Body of pancreas (tissue), 4 donors: ENCODE measurements at regions not wholly inside any gene's neighbourhood (a gene's known extent, or its start where the extent isn't known, plus 50 kb on each side); places are given as distances from the start of the nearest gene placed in this dataset.

Experiments used
- ATAC-seq: fragments of 150-250 bp; one replicate; pipeline ENCODE4 v1.9.1; 2016
- DNase-seq, 4 donors: peaks; one replicate each; pipeline ENCODE4 v3.0.0-alpha.2; 2019
- H3K27ac ChIP-seq, 4 donors: fragments of 200-600 bp; sonication (generic); 1 replicate in 3 of 4; 2 replicates in 1 of 4; pipeline versions ENCODE4 v1.5.1 to v1.6.1; 2016 to 2019; ENCODE audit warnings: mild to moderate bottlenecking in 1 of 4, mixed read lengths in 1 of 4, moderate library complexity in 1 of 4
- H3K27me3 ChIP-seq, 2 donors: fragments of 200-600 bp; sonication (generic); one replicate each; pipeline ENCODE4 v1.6.0; 2016; ENCODE audit warnings: mild to moderate bottlenecking in 1 of 2
- H3K36me3 ChIP-seq, 2 donors: fragments of 200-600 bp; sonication (generic); replicated peaks in 1 of 2; 2 replicates each; pipeline ENCODE4 v1.5.1; 2016; ENCODE audit warnings: low read depth in 2 of 2; ENCODE audit not compliant: insufficient read depth in 1 of 2
- H3K4me1 ChIP-seq: fragments of 200-600 bp; sonication (generic); one replicate; pipeline ENCODE4 v1.6.0; 2016
- H3K4me3 ChIP-seq, 2 donors: fragments of 200-600 bp; sonication (generic); 1 replicate in 1 of 2; 2 replicates in 1 of 2; pipeline ENCODE4 v1.5.1; 2016 to 2019
- H3K9me3 ChIP-seq, 3 donors: fragments of 200-600 bp; sonication (generic); 1 replicate in 2 of 3; 2 replicates in 1 of 3; pipeline ENCODE4 v1.5.1; 2016
- POLR2A ChIP-seq, 3 donors: fragments of 450-650 bp; IDR thresholded peaks; one replicate each; pipeline ENCODE4 v1.6.1; 2016; ENCODE audit warnings: antibody characterized with exemption in 3 of 3, mild to moderate bottlenecking in 2 of 3
- WGBS, 2 donors: methylation state at CpG; one replicate each; pipeline ENCODE4 v1.1.5; 2017; 5-methylcytosine and 5-hydroxymethylcytosine counted together
- intact Hi-C: fragments of 100-400 bp; cut with DNase I; formaldehyde crosslinking; loops from one replicate; pipeline ENCODE4 v1.15.1; 2023
- TF ChIP-seq, protein P1 (sequence below), 7 experiments: fragments of 450-650 bp in 4 of 7; fragments of 200-600 bp in 3 of 7; sonication (generic) in 3 of 7; IDR thresholded peaks; one replicate each; pipeline ENCODE4 v1.5.1; 2016 to 2019; ENCODE audit warnings: antibody characterized with exemption in 7 of 7

DNA sequence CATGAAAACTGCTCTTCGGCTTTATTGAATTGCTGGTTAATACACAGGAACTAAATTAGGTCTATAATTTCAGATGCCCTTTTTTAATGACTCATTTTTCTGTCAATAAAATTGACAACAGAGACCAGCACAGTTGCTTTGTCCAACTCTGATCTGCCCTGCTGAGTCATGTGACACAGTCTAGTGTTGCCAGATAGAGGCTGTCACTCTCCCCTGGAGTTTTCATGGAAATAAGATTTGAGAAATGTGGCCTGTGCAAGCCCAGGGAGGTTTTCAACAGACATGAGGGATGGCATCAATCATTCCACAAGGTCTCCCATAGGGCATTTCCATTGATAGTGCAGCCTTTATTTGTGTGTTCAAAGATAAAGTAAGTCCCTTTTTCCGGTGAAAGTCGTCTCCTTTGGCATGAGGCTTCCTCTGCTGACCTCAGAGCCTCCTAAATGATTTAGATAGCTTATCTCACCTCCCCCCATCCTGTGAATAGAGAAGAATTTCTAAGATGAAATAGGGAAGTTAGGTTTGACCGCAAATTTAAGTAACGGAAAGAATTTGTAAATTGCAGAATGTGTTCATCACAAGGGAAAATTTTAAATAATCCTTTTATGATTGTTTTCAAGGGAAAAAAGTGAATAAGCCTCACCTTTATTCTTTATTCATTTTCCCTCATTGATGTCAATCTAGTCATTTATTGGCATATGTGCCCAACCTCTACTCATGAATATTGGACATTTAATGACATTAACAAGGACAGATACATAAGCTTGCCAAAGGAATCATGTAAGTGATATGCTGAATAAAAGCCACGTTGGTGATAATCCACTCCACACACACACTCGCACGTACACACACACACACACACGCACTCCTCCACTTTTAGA is 277.7 kb downstream of the ADGB start:
- Histone ChIP-seq H3K9me3 (no peaks in the 10 kb centered on the region), H3K4me3 (no peak overlapping the region), H3K27ac (no peak overlapping the region), H3K4me1 (peaks cover 22% of the 10 kb centered on the region), H3K36me3 (no peaks in the 10 kb centered on the region), H3K27me3 (no peaks in the 10 kb centered on the region)
- TF ChIP-seq POLR2A (IDR thresholded peaks at IDR 0.05): no peak
- TF ChIP-seq, protein P1, sequence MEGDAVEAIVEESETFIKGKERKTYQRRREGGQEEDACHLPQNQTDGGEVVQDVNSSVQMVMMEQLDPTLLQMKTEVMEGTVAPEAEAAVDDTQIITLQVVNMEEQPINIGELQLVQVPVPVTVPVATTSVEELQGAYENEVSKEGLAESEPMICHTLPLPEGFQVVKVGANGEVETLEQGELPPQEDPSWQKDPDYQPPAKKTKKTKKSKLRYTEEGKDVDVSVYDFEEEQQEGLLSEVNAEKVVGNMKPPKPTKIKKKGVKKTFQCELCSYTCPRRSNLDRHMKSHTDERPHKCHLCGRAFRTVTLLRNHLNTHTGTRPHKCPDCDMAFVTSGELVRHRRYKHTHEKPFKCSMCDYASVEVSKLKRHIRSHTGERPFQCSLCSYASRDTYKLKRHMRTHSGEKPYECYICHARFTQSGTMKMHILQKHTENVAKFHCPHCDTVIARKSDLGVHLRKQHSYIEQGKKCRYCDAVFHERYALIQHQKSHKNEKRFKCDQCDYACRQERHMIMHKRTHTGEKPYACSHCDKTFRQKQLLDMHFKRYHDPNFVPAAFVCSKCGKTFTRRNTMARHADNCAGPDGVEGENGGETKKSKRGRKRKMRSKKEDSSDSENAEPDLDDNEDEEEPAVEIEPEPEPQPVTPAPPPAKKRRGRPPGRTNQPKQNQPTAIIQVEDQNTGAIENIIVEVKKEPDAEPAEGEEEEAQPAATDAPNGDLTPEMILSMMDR (IDR thresholded peaks at IDR 0.05): no peak
- 49 to 57% methylated on average over 9 of the region's 9 CpGs for WGBS, 2 donors
- intact Hi-C loops: no loop called here
- DNase-seq: no peak
- ATAC-seq: no peak

DNA sequence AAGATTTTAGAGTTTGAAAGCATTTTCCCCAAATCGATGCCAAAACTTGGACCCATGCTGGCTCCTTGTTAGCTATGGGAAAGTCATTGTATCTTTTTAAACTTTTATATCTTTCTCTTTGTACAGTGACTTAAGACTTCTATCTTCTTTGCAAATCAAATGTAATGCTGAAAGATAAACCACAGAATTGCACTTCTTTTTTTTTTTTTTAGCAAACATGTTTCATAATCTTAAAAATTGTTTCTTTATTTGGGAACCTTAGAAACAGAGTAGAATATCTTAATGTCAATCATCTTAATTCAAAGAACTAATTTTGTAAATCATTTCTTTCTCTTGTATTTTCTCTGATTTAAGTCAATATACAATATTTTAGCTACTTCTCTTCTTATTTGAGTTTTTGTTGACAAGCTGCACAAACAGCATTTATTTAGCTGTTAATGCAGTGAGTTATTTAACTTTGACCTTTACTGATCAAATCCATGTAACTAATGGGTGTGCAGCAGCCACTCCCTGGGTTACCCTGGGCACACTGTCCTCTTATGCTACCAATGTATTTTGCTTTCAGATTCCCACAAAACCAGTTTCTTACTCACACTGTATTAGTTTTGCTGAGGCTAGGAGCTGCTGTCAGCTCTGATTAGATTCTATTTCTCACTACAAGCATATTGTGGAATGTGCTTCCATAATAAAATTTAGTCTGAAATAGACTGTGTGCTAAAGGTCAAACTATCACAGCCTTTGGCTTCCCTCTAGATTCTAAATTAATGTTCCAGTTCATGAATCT is 279.6 kb downstream of the ADGB start:
- TF ChIP-seq, protein P1 (IDR thresholded peaks at IDR 0.05): no peak
- no peak for TF ChIP-seq POLR2A (IDR thresholded peaks at IDR 0.05)
- Histone ChIP-seq H3K4me3 (no peak overlapping the region), H3K36me3 (no peaks in the 10 kb centered on the region), H3K27me3 (no peaks in the 10 kb centered on the region), H3K4me1 (peaks cover 13% of the 10 kb centered on the region), H3K27ac (no peak overlapping the region), H3K9me3 (no peaks in the 10 kb centered on the region)
- DNase-seq (no peak), ATAC-seq (peak; percentile 45)
- 73 to 80% methylated on average over 1 of the region's 1 CpG for WGBS, 2 donors
- intact Hi-C loops: no loop called here

DNA sequence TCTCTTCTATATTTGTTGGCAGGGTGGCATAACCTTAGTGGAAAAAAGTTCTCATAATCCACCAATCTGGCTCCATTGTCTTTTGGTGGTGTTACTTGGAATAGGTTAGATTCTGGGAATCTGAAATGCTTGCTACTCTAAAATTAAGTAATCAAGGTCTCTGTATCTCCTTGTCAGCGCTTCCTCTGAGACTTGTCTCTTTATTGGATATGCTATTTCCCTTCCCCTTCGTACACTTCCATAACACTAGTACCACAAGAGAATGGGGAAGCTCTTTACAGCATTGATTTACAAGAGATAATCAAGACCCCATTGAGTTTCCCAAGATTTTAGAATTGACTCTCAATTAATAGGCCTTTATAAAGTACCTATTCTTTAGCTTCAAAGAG is 280.2 kb downstream of the ADGB start:
- Histone ChIP-seq H3K9me3 (no peaks in the 10 kb centered on the region), H3K4me3 (no peak overlapping the region), H3K27ac (no peak overlapping the region), H3K27me3 (no peaks in the 10 kb centered on the region), H3K36me3 (no peaks in the 10 kb centered on the region), H3K4me1 (peaks cover 13% of the 10 kb centered on the region)
- DNase-seq: no peak
- TF ChIP-seq POLR2A (IDR thresholded peaks at IDR 0.05): no peak
- TF ChIP-seq, protein P1 (IDR thresholded peaks at IDR 0.05): no peak
- intact Hi-C loops: no loop called here
- 82 to 92% methylated on average over 2 of the region's 2 CpGs for WGBS, 2 donors
- ATAC-seq: no peak

DNA sequence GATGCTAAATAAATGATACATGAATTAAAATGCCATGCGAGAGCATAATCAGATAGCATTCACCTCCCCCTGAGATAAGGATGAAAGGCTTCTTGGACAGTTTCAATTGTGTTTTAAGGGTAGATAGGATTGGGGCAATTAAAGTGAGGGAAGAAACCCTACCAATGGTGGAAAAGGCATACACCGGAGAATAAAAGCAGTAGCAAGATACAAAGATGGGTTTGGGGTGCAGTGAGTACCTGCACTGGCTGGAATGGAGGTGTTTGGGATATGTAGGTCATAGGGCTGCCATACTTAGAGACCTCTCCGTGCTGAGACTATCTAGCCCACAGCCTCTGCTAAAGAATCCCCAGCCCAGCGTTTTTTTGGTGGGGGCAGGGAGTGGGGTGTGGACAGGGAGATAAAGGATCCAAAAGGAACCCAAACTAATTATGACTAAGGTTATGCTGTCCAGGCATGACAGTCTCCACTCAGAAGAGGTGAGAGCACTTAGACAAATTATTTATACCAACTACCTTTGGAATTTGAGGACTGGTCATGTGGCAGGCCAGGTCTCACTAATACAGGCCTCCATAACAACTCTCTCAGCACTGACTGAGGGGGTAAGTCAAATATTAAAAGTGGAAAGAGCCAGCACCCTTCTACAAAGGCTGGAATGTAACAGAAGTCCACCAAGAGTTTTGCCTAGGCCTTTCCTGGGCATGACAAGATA is 280.8 kb downstream of the ADGB start:
- Histone ChIP-seq H3K4me3 (no peak overlapping the region), H3K27ac (no peak overlapping the region), H3K4me1 (peaks cover 13% of the 10 kb centered on the region), H3K36me3 (no peaks in the 10 kb centered on the region), H3K27me3 (no peaks in the 10 kb centered on the region), H3K9me3 (no peaks in the 10 kb centered on the region)
- WGBS, 2 donors: 68 to 79% methylated on average over 4 of the region's 4 CpGs
- TF ChIP-seq POLR2A (IDR thresholded peaks at IDR 0.05): no peak
- TF ChIP-seq, protein P1 (IDR thresholded peaks at IDR 0.05): no peak
- ATAC-seq (no peak), DNase-seq (no peak)
- intact Hi-C loops: no loop called here
